ENCODE measurements at regions not wholly inside any gene's neighbourhood (a gene's known extent, or its start where the extent isn't known, plus 50 kb on each side); places are given as distances from the start of the nearest gene placed in this dataset.
"Not testable (repeated sequence)": the region's sequence is repeated elsewhere in the genome, so short reads cannot be mapped to it uniquely, and the experiment has no call there.

DNA sequence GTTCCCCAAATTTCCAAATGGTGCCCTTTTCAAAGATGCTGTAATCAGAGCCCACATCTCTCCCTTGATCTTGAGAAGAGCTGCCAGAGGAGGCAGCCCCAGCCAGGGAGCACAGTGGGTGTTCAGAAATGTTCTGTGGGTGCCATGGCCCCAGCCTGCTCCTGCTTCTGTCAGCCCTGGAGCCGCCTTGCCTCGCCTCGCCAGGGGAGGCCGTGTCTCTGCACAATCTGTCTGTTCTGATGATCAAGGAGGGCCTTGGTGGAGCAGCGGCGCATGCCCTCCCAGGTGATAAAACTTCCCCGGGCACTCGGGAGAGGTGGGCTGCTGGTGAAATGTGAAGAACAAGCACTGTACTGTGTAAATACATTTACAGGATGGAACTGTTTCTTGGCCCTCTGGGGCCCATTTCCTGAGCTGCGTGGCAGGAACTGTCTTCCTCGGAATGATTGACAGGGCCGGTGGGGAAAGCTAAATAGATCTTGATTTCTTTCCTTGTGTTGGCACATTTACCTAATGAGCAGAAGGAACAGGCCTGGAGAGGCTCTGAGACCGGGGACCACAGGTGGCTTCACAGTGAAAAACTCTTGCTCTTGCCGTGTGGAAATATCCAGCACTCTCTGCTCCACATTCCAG, 207.8 kb upstream of the PODXL start:
- WGBS (ENCODE audit: insufficient coverage) = 62% methylated on average over 9 of the region's 13 CpGs
- Histone ChIP-seq H3K27me3 (replicated peaks in 1 of 2; ENCODE audit: control insufficient read depth in 2 of 2, extremely low read depth in 1 of 2, insufficient read depth in 2 of 2, low read length in 1 of 2) (peaks cover 0 to 18% of the 10 kb centered on the region in 2 experiments), H3K4me1 (ENCODE audit: control insufficient read depth in 1 of 2, extremely low read depth in 1 of 2, insufficient read depth in 2 of 2, low read length in 2 of 2) (no peaks in the 10 kb centered on the region), H3K36me3 (ENCODE audit: control insufficient read depth in 2 of 2, extremely low read depth in 1 of 2, insufficient read depth in 1 of 2, low read length in 1 of 2) (no peaks in the 10 kb centered on the region), H3K27ac (ENCODE audit: low read length) (no peak overlapping the region), H3K9me3 (no peaks in the 10 kb centered on the region), H3K4me3 (ENCODE audit: control insufficient read depth in 1 of 2, extremely low read depth in 1 of 2, low read length in 1 of 2) (no peak overlapping the region)
- Mint-ChIP-seq H3K4me1 (no peaks in the 10 kb centered on the region), H3K36me3 (no peaks in the 10 kb centered on the region), H3K27me3 (peaks cover 25 to 31% of the 10 kb centered on the region in 2 donors), H3K27ac (no peak overlapping the region), H3K9me3 (no peaks in the 10 kb centered on the region), H3K4me3 (no peak overlapping the region)
- ATAC-seq (replicated peaks in 1 of 4) (no peak), DNase-seq (no peak)
- POLR2A ChIA-PET = no interaction called here
- CTCF ChIA-PET = no interaction called here

DNA sequence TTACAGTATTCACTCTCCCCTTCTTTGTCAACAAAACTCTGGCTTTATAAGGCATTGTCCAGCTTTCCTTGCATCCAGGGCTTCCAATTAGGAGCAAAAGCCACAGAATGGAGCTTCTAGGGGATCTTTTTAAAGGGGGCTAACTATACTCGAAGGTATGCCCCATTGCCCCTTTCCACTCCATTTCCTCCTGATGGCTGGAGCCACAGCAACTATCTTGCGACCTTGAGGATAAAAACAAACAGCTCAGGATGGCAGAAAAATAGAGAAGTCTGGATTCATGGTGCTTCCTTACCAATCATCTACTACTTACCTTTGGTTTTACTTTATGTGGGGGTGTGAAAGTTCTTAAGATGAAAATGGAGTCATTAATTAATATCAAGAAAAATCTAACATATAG, 206.3 kb upstream of the PODXL start:
- Histone ChIP-seq H3K27me3 (replicated peaks in 1 of 2; ENCODE audit: control insufficient read depth in 2 of 2, extremely low read depth in 1 of 2, insufficient read depth in 2 of 2, low read length in 1 of 2) (peaks cover 0 to 18% of the 10 kb centered on the region in 2 experiments), H3K9me3 (no peaks in the 10 kb centered on the region), H3K4me1 (ENCODE audit: control insufficient read depth in 1 of 2, extremely low read depth in 1 of 2, insufficient read depth in 2 of 2, low read length in 2 of 2) (no peaks in the 10 kb centered on the region), H3K36me3 (ENCODE audit: control insufficient read depth in 2 of 2, extremely low read depth in 1 of 2, insufficient read depth in 1 of 2, low read length in 1 of 2) (no peaks in the 10 kb centered on the region), H3K4me3 (ENCODE audit: control insufficient read depth in 1 of 2, extremely low read depth in 1 of 2, low read length in 1 of 2) (no peak overlapping the region), H3K27ac (ENCODE audit: low read length) (no peak overlapping the region)
- no peaks in the 10 kb centered on the region for H3K36me3 Mint-ChIP-seq
- POLR2A ChIA-PET = no interaction called here
- WGBS (ENCODE audit: insufficient coverage) = no CpG with 5 or more reads among the region's 2 CpGs
- H3K27ac Mint-ChIP-seq = no peak overlapping the region
- DNase-seq = no peak
- no peaks in the 10 kb centered on the region for H3K4me1 Mint-ChIP-seq
- peaks cover 27 to 42% of the 10 kb centered on the region in 2 donors for H3K27me3 Mint-ChIP-seq
- CTCF ChIA-PET = no interaction called here
- H3K4me3 Mint-ChIP-seq = no peak overlapping the region
- ATAC-seq (replicated peaks in 1 of 4) = no peak
- H3K9me3 Mint-ChIP-seq = no peaks in the 10 kb centered on the region

DNA sequence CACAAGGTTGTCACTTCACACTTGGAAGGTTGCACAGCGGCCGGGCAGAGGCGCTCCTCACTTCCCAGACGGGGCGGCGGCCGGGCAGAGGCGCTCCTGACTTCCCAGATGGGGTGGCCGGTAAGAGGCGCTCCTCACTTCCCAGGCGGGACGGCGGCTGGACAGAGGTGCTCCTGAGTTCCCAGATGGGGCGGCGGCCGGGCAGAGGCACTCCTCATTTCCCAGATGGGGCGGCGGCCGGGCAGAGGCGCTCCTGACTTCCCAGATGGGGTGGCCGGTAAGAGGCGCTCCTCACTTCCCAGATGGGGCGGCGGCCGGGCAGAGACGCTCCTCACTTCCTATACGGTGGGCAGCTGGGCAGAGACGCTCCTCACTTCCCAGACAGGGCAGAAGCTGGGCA, 199.4 kb upstream of the PODXL start:
- H3K27me3 ChIP-seq (replicated peaks in 1 of 2; ENCODE audit: control insufficient read depth in 2 of 2, extremely low read depth in 1 of 2, insufficient read depth in 2 of 2, low read length in 1 of 2); H3K27ac ChIP-seq (ENCODE audit: low read length); CTCF ChIA-PET; H3K36me3 Mint-ChIP-seq; ATAC-seq (replicated peaks in 1 of 4); H3K4me3 ChIP-seq (ENCODE audit: control insufficient read depth in 1 of 2, extremely low read depth in 1 of 2, low read length in 1 of 2); H3K27ac Mint-ChIP-seq; H3K4me3 Mint-ChIP-seq; DNase-seq; H3K36me3 ChIP-seq (ENCODE audit: control insufficient read depth in 2 of 2, extremely low read depth in 1 of 2, insufficient read depth in 1 of 2, low read length in 1 of 2); H3K9me3 Mint-ChIP-seq; H3K4me1 Mint-ChIP-seq; H3K9me3 ChIP-seq; H3K4me1 ChIP-seq (ENCODE audit: control insufficient read depth in 1 of 2, extremely low read depth in 1 of 2, insufficient read depth in 2 of 2, low read length in 2 of 2): not testable (repeated sequence)
- POLR2A ChIA-PET = interaction anchor here in 1 of 2 donors (0.7 kb wide), 1 partner anchor 19 kb away, joined by 4 read pairs; no protein-coding TSS in a partner anchor
- H3K27me3 Mint-ChIP-seq = peaks cover 20 to 39% of the 10 kb centered on the region in 2 donors
- 95% methylated on average over 14 of the region's 28 CpGs for WGBS (ENCODE audit: insufficient coverage)

DNA sequence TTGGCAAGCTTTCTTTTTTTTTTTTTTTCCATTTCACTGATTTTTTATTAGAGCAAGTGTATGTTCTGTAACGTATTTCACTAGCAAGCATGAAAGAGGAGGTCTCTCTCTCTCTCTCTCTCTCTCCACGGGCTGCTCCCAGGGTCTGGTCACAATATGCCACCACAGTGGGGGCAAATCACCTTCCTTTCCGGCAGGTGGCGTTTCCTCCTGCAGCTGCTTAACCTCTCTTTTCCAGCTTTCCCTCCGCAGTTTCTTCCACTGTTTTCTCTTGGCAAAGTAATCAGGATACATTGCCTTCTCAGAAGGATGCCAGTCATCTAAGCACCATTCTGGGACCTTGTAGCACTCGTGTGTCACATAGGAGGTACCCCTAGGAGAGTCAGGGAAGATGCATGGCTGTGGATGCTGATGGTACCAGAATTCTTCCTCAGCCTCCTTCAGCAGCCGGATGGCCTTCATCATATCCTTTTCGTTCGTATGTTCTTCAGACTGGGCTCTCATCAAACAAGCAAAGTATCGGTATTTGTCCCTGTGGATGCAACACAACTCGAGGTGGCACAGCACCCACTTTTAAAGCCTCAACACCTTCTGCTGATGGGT, 197.3 kb upstream of the PODXL start:
- Mint-ChIP-seq H3K27ac (no peak overlapping the region), H3K9me3 (peaks cover 0 to 6% (median 0%) of the 10 kb centered on the region in 3 donors), H3K27me3 (peaks cover 8 to 27% of the 10 kb centered on the region in 2 donors), H3K4me1 (no peaks in the 10 kb centered on the region), H3K36me3 (no peaks in the 10 kb centered on the region), H3K4me3 (no peak overlapping the region)
- Histone ChIP-seq H3K27ac (ENCODE audit: low read length) (no peak overlapping the region), H3K27me3 (replicated peaks in 1 of 2; ENCODE audit: control insufficient read depth in 2 of 2, extremely low read depth in 1 of 2, insufficient read depth in 2 of 2, low read length in 1 of 2) (no peaks in the 10 kb centered on the region), H3K36me3 (ENCODE audit: control insufficient read depth in 2 of 2, extremely low read depth in 1 of 2, insufficient read depth in 1 of 2, low read length in 1 of 2) (no peaks in the 10 kb centered on the region), H3K4me1 (ENCODE audit: control insufficient read depth in 1 of 2, extremely low read depth in 1 of 2, insufficient read depth in 2 of 2, low read length in 2 of 2) (no peaks in the 10 kb centered on the region), H3K9me3 (no peaks in the 10 kb centered on the region), H3K4me3 (ENCODE audit: control insufficient read depth in 1 of 2, extremely low read depth in 1 of 2, low read length in 1 of 2) (no peak overlapping the region)
- DNase-seq (no peak), ATAC-seq (replicated peaks in 1 of 4) (no peak)
- 52% methylated on average over 9 of the region's 11 CpGs for WGBS (ENCODE audit: insufficient coverage)
- POLR2A ChIA-PET = no interaction called here
- CTCF ChIA-PET = interaction anchor here in 1 of 2 donors (0.6 kb wide), 3 partner anchors 10 to 65 kb away, joined by 5 read pairs; no protein-coding TSS in a partner anchor

DNA sequence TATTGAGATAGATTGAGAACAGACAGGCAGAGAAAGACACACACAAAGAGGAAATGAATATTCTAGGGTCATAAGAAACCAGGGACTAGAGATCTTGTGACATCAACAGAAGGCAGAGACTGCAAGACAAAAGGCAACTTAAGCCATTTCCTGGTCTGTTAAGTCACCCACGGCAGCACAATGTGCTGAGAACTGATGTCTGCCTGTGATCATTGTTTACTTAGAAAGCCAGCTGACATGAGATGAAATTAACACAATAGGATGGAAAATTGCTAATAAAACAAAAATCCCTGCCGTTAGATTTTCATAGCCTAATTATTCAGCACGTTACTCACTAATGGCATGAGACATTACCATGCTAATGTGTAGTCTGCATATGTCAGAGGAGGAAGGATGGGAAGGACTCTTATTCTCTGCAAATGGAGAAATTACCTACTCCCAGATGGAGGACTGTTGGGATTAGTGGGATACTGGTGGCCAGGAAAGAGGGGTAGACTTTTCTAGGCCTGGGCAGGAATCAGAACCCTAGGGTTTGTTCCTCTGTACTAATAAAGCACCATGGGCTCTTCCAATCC, 191.3 kb upstream of the PODXL start:
- Mint-ChIP-seq H3K36me3 (no peaks in the 10 kb centered on the region), H3K27ac (no peak overlapping the region), H3K27me3 (peaks cover 13 to 31% of the 10 kb centered on the region in 2 donors), H3K4me3 (no peak overlapping the region), H3K9me3 (peaks cover 0 to 6% (median 5%) of the 10 kb centered on the region in 3 donors), H3K4me1 (no peaks in the 10 kb centered on the region)
- POLR2A ChIA-PET = no interaction called here
- Histone ChIP-seq H3K9me3 (no peaks in the 10 kb centered on the region), H3K4me3 (ENCODE audit: control insufficient read depth in 1 of 2, extremely low read depth in 1 of 2, low read length in 1 of 2) (no peak overlapping the region), H3K4me1 (ENCODE audit: control insufficient read depth in 1 of 2, extremely low read depth in 1 of 2, insufficient read depth in 2 of 2, low read length in 2 of 2) (no peaks in the 10 kb centered on the region), H3K36me3 (ENCODE audit: control insufficient read depth in 2 of 2, extremely low read depth in 1 of 2, insufficient read depth in 1 of 2, low read length in 1 of 2) (no peaks in the 10 kb centered on the region), H3K27ac (ENCODE audit: low read length) (no peak overlapping the region), H3K27me3 (replicated peaks in 1 of 2; ENCODE audit: control insufficient read depth in 2 of 2, extremely low read depth in 1 of 2, insufficient read depth in 2 of 2, low read length in 1 of 2) (peaks cover 0 to 5% of the 10 kb centered on the region in 2 experiments)
- DNase-seq = no peak
- CTCF ChIA-PET = no interaction called here
- no CpG with 5 or more reads among the region's 3 CpGs for WGBS (ENCODE audit: insufficient coverage)
- no peak for ATAC-seq (replicated peaks in 1 of 4)

DNA sequence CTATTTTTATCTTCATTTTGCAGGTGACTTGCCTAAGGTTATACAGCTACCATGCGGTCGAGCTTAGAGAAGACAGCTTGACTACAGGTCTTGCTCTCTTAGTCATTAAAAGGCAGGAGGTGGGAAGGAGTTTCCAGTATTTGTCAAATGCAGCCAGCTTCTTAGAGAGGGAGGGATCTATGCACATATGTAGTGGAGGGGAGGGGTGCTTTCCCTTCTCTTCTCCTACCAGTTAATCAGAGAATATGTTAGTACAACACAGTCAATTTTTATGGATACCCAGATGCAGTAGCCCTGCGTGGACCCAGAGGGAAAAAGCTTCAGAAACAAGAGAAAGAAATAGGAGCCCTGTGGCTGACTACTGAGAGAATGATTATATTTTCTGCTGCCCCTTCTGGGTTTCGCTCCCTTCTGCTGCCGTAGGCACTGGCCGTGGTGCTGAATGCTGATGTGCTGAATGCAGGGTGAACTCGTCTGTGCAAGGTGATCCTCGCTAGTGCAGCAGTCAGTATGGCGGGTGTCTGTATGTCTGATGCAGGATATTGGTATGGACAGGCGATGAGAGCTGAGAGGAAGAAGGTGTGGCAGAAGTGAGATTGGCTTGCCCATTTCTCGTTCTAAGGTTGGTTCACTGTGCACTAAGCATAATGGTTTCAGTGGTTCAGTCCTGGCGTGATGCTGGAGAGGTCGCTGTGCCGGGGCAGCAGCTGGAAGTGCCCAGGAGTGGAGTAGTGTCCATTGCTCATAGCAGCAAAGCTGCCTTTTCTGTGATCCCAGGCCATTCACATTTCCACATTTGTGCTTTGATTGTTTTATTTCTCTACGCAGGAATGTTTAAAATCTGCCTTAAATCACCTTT, 189.2 kb upstream of the PODXL start:
- POLR2A ChIA-PET = no interaction called here
- Histone ChIP-seq H3K4me3 (ENCODE audit: control insufficient read depth in 1 of 2, extremely low read depth in 1 of 2, low read length in 1 of 2) (no peak overlapping the region), H3K4me1 (ENCODE audit: control insufficient read depth in 1 of 2, extremely low read depth in 1 of 2, insufficient read depth in 2 of 2, low read length in 2 of 2) (no peaks in the 10 kb centered on the region), H3K27ac (ENCODE audit: low read length) (no peak overlapping the region), H3K36me3 (ENCODE audit: control insufficient read depth in 2 of 2, extremely low read depth in 1 of 2, insufficient read depth in 1 of 2, low read length in 1 of 2) (no peaks in the 10 kb centered on the region), H3K27me3 (replicated peaks in 1 of 2; ENCODE audit: control insufficient read depth in 2 of 2, extremely low read depth in 1 of 2, insufficient read depth in 2 of 2, low read length in 1 of 2) (peaks cover 0 to 9% of the 10 kb centered on the region in 2 experiments), H3K9me3 (no peaks in the 10 kb centered on the region)
- H3K27ac Mint-ChIP-seq = no peak overlapping the region
- no peaks in the 10 kb centered on the region for H3K4me1 Mint-ChIP-seq
- DNase-seq (no peak), ATAC-seq (replicated peaks in 1 of 4) (no peak)
- peaks cover 14 to 43% of the 10 kb centered on the region in 2 donors for H3K27me3 Mint-ChIP-seq
- H3K36me3 Mint-ChIP-seq = no peaks in the 10 kb centered on the region
- CTCF ChIA-PET = no interaction called here
- no peak overlapping the region for H3K4me3 Mint-ChIP-seq
- H3K9me3 Mint-ChIP-seq = peaks cover 0 to 6% (median 5%) of the 10 kb centered on the region in 3 donors
- 42% methylated on average over 12 of the region's 15 CpGs for WGBS (ENCODE audit: insufficient coverage)
